ENCODE measurements at regions not wholly inside any gene's neighbourhood (a gene's known extent, or its start where the extent isn't known, plus 50 kb on each side); places are given as distances from the start of the nearest gene placed in this dataset.

DNA sequence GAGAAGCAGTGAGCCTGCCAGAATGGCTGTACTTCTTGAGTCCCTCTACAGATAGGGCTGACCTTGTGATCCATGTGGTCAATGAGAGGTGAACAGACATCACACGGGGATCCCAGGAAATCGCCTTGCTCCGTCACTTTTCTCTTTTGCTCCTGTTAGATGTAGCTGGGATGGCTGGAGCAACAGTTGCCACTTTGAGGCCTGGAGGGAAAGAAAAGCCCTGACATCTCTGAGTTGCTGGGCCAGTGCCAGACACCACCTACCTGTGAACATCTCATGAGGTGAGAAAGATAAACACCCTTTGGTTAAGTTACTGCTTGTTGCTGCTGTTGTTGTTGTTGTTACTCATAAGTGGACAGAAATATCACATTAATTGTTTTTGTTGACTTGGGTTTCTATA, 840.3 kb downstream of the TBC1D22A start:
- CTCF ChIA-PET, result no interaction called here
- H3K27ac Mint-ChIP-seq, result no peak overlapping the region
- no peaks in the 10 kb centered on the region for H3K36me3 ChIP-seq (replicated peaks in 1 of 2; ENCODE audit: control extremely low read depth in 1 of 2, control insufficient read depth in 1 of 2, extremely low read depth in 1 of 2, insufficient read depth in 2 of 2, low read length in 1 of 2)
- no peaks in the 10 kb centered on the region for H3K27me3 ChIP-seq (replicated peaks in 1 of 4; ENCODE audit: control extremely low read depth in 1 of 4, control insufficient read depth in 3 of 4, insufficient read depth in 4 of 4, low read length in 3 of 4)
- H3K9me3 Mint-ChIP-seq (ENCODE audit: insufficient read depth), result no peaks in the 10 kb centered on the region
- H3K9me3 ChIP-seq (ENCODE audit: control extremely low read depth in 1 of 3, control insufficient read depth in 2 of 3, insufficient read depth in 1 of 3, low read length in 2 of 3), result peaks cover 0 to 19% (median 0%) of the 10 kb centered on the region in 3 donors
- H3K79me2 ChIP-seq (ENCODE audit: control insufficient read depth, insufficient read depth, low read length), result no peaks in the 10 kb centered on the region
- H3K4me1 ChIP-seq (ENCODE audit: control insufficient read depth in 2 of 2, insufficient read depth in 2 of 2, low read length in 2 of 2), result no peaks in the 10 kb centered on the region
- intact Hi-C loops (cut with micrococcal nuclease), result no loop called here
- H3K4me3 ChIP-seq (ENCODE audit: control extremely low read depth in 1 of 5, extremely low read depth in 1 of 5, insufficient read depth in 1 of 5, low read depth in 2 of 5, low read length in 4 of 5), result no peak overlapping the region
- no peak overlapping the region for H3K27ac ChIP-seq (ENCODE audit: low read length in 2 of 2)
- H3K27me3 Mint-ChIP-seq, result peaks cover 19% of the 10 kb centered on the region
- no peak for ATAC-seq (ENCODE audit: low read depth)
- DNase-seq, result no peak
- POLR2A ChIA-PET, result no interaction called here
- H3K9ac ChIP-seq (ENCODE audit: low read length), result no peak overlapping the region
- no peak overlapping the region for H3K4me2 ChIP-seq (replicated peaks; ENCODE audit: low read depth, low read length, poor library complexity, severe bottlenecking)
- no peak for TF ChIP-seq EZH2 (IDR thresholded peaks at IDR 0.05; ENCODE audit: borderline replicate concordance, insufficient read depth, low read depth, low read length, poor library complexity, severe bottlenecking)
- TF ChIP-seq, protein P1, sequence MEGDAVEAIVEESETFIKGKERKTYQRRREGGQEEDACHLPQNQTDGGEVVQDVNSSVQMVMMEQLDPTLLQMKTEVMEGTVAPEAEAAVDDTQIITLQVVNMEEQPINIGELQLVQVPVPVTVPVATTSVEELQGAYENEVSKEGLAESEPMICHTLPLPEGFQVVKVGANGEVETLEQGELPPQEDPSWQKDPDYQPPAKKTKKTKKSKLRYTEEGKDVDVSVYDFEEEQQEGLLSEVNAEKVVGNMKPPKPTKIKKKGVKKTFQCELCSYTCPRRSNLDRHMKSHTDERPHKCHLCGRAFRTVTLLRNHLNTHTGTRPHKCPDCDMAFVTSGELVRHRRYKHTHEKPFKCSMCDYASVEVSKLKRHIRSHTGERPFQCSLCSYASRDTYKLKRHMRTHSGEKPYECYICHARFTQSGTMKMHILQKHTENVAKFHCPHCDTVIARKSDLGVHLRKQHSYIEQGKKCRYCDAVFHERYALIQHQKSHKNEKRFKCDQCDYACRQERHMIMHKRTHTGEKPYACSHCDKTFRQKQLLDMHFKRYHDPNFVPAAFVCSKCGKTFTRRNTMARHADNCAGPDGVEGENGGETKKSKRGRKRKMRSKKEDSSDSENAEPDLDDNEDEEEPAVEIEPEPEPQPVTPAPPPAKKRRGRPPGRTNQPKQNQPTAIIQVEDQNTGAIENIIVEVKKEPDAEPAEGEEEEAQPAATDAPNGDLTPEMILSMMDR (IDR thresholded peaks at IDR 0.05), result no peak
- H3K4me3 Mint-ChIP-seq, result no peak overlapping the region
- no peaks in the 10 kb centered on the region for H3K4me1 Mint-ChIP-seq
- no peaks in the 10 kb centered on the region for H4K20me1 ChIP-seq (ENCODE audit: control insufficient read depth, insufficient read depth, low read length, poor library complexity, severe bottlenecking)
- H2AFZ ChIP-seq (ENCODE audit: insufficient read depth, low read depth, low read length, poor library complexity, severe bottlenecking), result no peak overlapping the region
- WGBS (ENCODE audit: insufficient coverage), result 100% methylated on average over 3 of the region's 3 CpGs

DNA sequence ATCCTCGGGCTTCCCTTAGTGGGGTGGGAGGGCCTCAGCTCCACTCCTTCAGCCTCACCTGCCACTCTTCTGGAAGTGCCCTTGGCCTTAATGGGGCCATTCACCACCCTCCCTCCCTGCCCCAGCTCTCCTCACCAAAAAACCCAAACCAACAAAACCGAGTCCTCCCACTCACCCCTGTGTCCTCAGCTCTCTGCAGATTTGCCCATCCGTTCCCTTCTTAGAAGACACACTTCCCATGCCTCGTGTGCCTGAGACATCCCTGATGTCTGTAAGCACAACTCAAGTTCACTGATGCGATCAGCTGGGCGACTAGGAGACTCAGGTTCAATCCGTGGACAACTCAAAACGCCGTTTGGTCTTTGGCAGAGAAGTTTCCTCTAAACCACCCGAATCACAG, 839.2 kb downstream of the TBC1D22A start:
- WGBS (ENCODE audit: insufficient coverage), result 80% methylated on average over 9 of the region's 10 CpGs
- H3K27me3 Mint-ChIP-seq, result peaks cover 16% of the 10 kb centered on the region
- no peaks in the 10 kb centered on the region for H3K4me1 ChIP-seq (ENCODE audit: control insufficient read depth in 2 of 2, insufficient read depth in 2 of 2, low read length in 2 of 2)
- H3K27me3 ChIP-seq (replicated peaks in 1 of 4; ENCODE audit: control extremely low read depth in 1 of 4, control insufficient read depth in 3 of 4, insufficient read depth in 4 of 4, low read length in 3 of 4), result no peaks in the 10 kb centered on the region
- ChIA-PET CTCF (no interaction called here), POLR2A (no interaction called here)
- H2AFZ ChIP-seq (ENCODE audit: insufficient read depth, low read depth, low read length, poor library complexity, severe bottlenecking), result no peak overlapping the region
- H3K4me3 Mint-ChIP-seq, result no peak overlapping the region
- no peaks in the 10 kb centered on the region for H3K36me3 ChIP-seq (replicated peaks in 1 of 2; ENCODE audit: control extremely low read depth in 1 of 2, control insufficient read depth in 1 of 2, extremely low read depth in 1 of 2, insufficient read depth in 2 of 2, low read length in 1 of 2)
- intact Hi-C loops (cut with micrococcal nuclease), result no loop called here
- DNase-seq (no peak), ATAC-seq (ENCODE audit: low read depth) (no peak)
- no peak overlapping the region for H3K4me3 ChIP-seq (ENCODE audit: control extremely low read depth in 1 of 5, extremely low read depth in 1 of 5, insufficient read depth in 1 of 5, low read depth in 2 of 5, low read length in 4 of 5)
- peaks cover 0 to 19% (median 0%) of the 10 kb centered on the region in 3 donors for H3K9me3 ChIP-seq (ENCODE audit: control extremely low read depth in 1 of 3, control insufficient read depth in 2 of 3, insufficient read depth in 1 of 3, low read length in 2 of 3)
- TF ChIP-seq EZH2 (IDR thresholded peaks at IDR 0.05; ENCODE audit: borderline replicate concordance, insufficient read depth, low read depth, low read length, poor library complexity, severe bottlenecking), result no peak
- TF ChIP-seq, protein P1 (IDR thresholded peaks at IDR 0.05), result no peak
- no peak overlapping the region for H3K4me2 ChIP-seq (replicated peaks; ENCODE audit: low read depth, low read length, poor library complexity, severe bottlenecking)
- no peak overlapping the region for H3K9ac ChIP-seq (ENCODE audit: low read length)
- no peaks in the 10 kb centered on the region for H3K4me1 Mint-ChIP-seq
- H3K79me2 ChIP-seq (ENCODE audit: control insufficient read depth, insufficient read depth, low read length), result no peaks in the 10 kb centered on the region
- H3K27ac Mint-ChIP-seq, result no peak overlapping the region
- no peak overlapping the region for H3K27ac ChIP-seq (ENCODE audit: low read length in 2 of 2)
- no peaks in the 10 kb centered on the region for H4K20me1 ChIP-seq (ENCODE audit: control insufficient read depth, insufficient read depth, low read length, poor library complexity, severe bottlenecking)
- H3K9me3 Mint-ChIP-seq (ENCODE audit: insufficient read depth), result no peaks in the 10 kb centered on the region
